ENCODE measurements at regions not wholly inside any gene's neighbourhood (a gene's known extent, or its start where the extent isn't known, plus 50 kb on each side); places are given as distances from the start of the nearest gene placed in this dataset.
A peak's percentile ranks its signal among the peaks of the same experiment; 100 is the strongest.

- DNase-seq: no peak
Measured at GRCh38 chr1:185645162-185645640, 89.0 kb upstream of the HMCN1 start.

- no peak for DNase-seq
Measured at GRCh38 chr1:185644531-185644930, 89.7 kb upstream of the HMCN1 start.

GRCh38 chr1:185636848-185637247, 97.3 kb upstream of the HMCN1 start:
- no peak for DNase-seq

GRCh38 chr1:185634704-185635103, 99.5 kb upstream of the HMCN1 start:
- no peak for DNase-seq

- no peak for DNase-seq
Measured at GRCh38 chr1:185632659-185633423, 101.3 kb upstream of the HMCN1 start.

GRCh38 chr1:185631843-185632242, 102.3 kb upstream of the HMCN1 start:
- DNase-seq: no peak

- DNase-seq: no peak
Measured at GRCh38 chr1:185627761-185628501, 106.3 kb upstream of the HMCN1 start.

GRCh38 chr1:185627171-185627570, 107.0 kb upstream of the HMCN1 start:
- no peak for DNase-seq

- DNase-seq: no peak
Measured at GRCh38 chr1:185626344-185626743, 107.8 kb upstream of the HMCN1 start.

GRCh38 chr1:185610954-185611353, 123.2 kb upstream of the HMCN1 start:
- no peak for DNase-seq

GRCh38 chr1:185608177-185608576, 126.0 kb upstream of the HMCN1 start:
- DNase-seq: no peak

- peak; percentile 33 for DNase-seq
Measured at GRCh38 chr1:185603158-185603557, 131.0 kb upstream of the HMCN1 start.

GRCh38 chr1:185601189-185601588, 133.0 kb upstream of the HMCN1 start:
- no peak for DNase-seq

- no peak for DNase-seq
Measured at GRCh38 chr1:185600641-185601040, 133.6 kb upstream of the HMCN1 start.

GRCh38 chr1:185598332-185598731, 135.9 kb upstream of the HMCN1 start:
- DNase-seq: no peak

GRCh38 chr1:185595835-185596667, 138.1 kb upstream of the HMCN1 start:
- peak; percentile 13 for DNase-seq

GRCh38 chr1:185594786-185595410, 139.3 kb upstream of the HMCN1 start:
- DNase-seq: no peak

GRCh38 chr1:185593271-185593670, 140.9 kb upstream of the HMCN1 start:
- DNase-seq: no peak

GRCh38 chr1:185585770-185586169, 148.4 kb upstream of the HMCN1 start:
- DNase-seq: no peak

GRCh38 chr1:185581961-185582725, 152.0 kb upstream of the HMCN1 start:
- no peak for DNase-seq

GRCh38 chr1:185581020-185581419, 153.2 kb upstream of the HMCN1 start:
- DNase-seq: no peak

- no peak for DNase-seq
Measured at GRCh38 chr1:185578293-185578692, 155.9 kb upstream of the HMCN1 start.
